Esophagus squamous epithelium (tissue), 4 donors: ENCODE measurements at regions not wholly inside any gene's neighbourhood (a gene's known extent, or its start where the extent isn't known, plus 50 kb on each side); places are given as distances from the start of the nearest gene placed in this dataset.

Source experiments
- POLR2A ChIP-seq, 4 donors: fragments of 450-650 bp; IDR thresholded peaks; one replicate each; pipeline ENCODE4 v1.6.1; 2017; ENCODE audit warnings: antibody characterized with exemption in 4 of 4, mild to moderate bottlenecking in 4 of 4, moderate library complexity in 3 of 4
- TF ChIP-seq, protein P1 (sequence below), 6 experiments: fragments of 450-650 bp in 4 of 6; fragments of 200-600 bp in 2 of 6; sonication (generic) in 2 of 6; IDR thresholded peaks; one replicate each; pipeline ENCODE4 v1.5.1; 2016 to 2019; ENCODE audit warnings: antibody characterized with exemption in 6 of 6, mild to moderate bottlenecking in 4 of 6, moderate library complexity in 4 of 6

DNA sequence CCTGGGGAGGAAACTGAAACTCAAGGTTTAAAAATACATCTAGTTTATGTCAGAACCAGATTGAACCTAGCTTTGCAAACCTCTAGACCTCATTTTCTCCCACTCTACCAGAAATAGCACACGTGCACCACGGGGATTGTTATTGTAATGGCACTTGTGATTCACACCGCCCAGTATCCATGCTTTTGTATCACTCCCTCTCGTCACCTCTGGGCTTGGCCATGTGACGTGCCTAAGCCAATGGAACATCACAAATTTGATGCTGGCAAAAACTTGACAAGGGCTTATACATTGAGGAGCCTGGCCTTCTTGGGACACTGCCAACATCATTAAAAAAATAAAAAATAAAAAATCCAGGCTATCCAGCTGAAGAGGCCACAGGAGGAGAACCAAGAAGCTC lies 495.8 kb upstream of the POU3F3 start:
- TF ChIP-seq, protein P1, sequence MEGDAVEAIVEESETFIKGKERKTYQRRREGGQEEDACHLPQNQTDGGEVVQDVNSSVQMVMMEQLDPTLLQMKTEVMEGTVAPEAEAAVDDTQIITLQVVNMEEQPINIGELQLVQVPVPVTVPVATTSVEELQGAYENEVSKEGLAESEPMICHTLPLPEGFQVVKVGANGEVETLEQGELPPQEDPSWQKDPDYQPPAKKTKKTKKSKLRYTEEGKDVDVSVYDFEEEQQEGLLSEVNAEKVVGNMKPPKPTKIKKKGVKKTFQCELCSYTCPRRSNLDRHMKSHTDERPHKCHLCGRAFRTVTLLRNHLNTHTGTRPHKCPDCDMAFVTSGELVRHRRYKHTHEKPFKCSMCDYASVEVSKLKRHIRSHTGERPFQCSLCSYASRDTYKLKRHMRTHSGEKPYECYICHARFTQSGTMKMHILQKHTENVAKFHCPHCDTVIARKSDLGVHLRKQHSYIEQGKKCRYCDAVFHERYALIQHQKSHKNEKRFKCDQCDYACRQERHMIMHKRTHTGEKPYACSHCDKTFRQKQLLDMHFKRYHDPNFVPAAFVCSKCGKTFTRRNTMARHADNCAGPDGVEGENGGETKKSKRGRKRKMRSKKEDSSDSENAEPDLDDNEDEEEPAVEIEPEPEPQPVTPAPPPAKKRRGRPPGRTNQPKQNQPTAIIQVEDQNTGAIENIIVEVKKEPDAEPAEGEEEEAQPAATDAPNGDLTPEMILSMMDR (IDR thresholded peaks at IDR 0.05) = no peak
- TF ChIP-seq POLR2A (IDR thresholded peaks at IDR 0.05) = no peak
